Astrocyte (in vitro differentiated cells and primary cell): ENCODE measurements at regions not wholly inside any gene's neighbourhood (a gene's known extent, or its start where the extent isn't known, plus 50 kb on each side); places are given as distances from the start of the nearest gene placed in this dataset.

Experiments used
- DNase-seq: peaks from one replicate; pipeline ENCODE4 v3.0.0-alpha.2; 2010; ENCODE audit warnings: low read depth
- FAIRE-seq: peaks from 2 replicates; lab custom pipeline; 2011; peaks lifted over from hg19 to GRCh38; lab: Jason Lieb, UNC
- H2AFZ ChIP-seq: 2 replicates; pipeline ENCODE4 v1.6.0; 2012; ENCODE audit warnings: low read depth, low read length, inconsistent platforms
- H3K27ac ChIP-seq: 2 replicates; pipeline ENCODE4 v1.5.1; 2011; ENCODE audit warnings: low read depth, low read length, inconsistent platforms
- H3K27me3 ChIP-seq: 2 replicates; pipeline ENCODE4 v1.6.0; 2011; ENCODE audit warnings: low read length, inconsistent platforms; ENCODE audit not compliant: insufficient read depth
- H3K36me3 ChIP-seq: 2 replicates; pipeline ENCODE4 v1.5.1; 2011; ENCODE audit warnings: low read length, inconsistent platforms; ENCODE audit not compliant: insufficient read depth
- H3K4me1 ChIP-seq: 2 replicates; pipeline ENCODE4 v1.5.1; 2011; ENCODE audit warnings: low read length, inconsistent platforms; ENCODE audit not compliant: insufficient read depth
- H3K4me2 ChIP-seq: 2 replicates; pipeline ENCODE4 v1.6.0; 2012; ENCODE audit warnings: low read length, inconsistent platforms
- H3K4me3 ChIP-seq: 2 replicates; pipeline ENCODE4 v1.5.1; 2011; ENCODE audit warnings: low read depth, mild to moderate bottlenecking, low read length, inconsistent platforms; ENCODE audit not compliant: insufficient read depth
- H3K79me2 ChIP-seq: 2 replicates; pipeline ENCODE4 v1.6.0; 2012; ENCODE audit warnings: mild to moderate bottlenecking, low read length, inconsistent platforms; ENCODE audit not compliant: insufficient read depth
- H3K9ac ChIP-seq: 2 replicates; pipeline ENCODE4 v1.6.0; 2012; ENCODE audit warnings: mild to moderate bottlenecking, low read length, inconsistent platforms
- H3K9me3 ChIP-seq: 2 replicates; pipeline ENCODE4 v1.5.1; 2012; ENCODE audit warnings: low read depth, mild to moderate bottlenecking, low read length, inconsistent platforms; ENCODE audit not compliant: insufficient read depth
- H4K20me1 ChIP-seq: 2 replicates; pipeline ENCODE4 v1.6.0; 2012; ENCODE audit warnings: low read length, inconsistent platforms; ENCODE audit not compliant: insufficient read depth
- H3K27ac Mint-ChIP-seq: one replicate; pipeline ENCODE4 v1.8.0; 2021; ENCODE audit warnings: mild to moderate bottlenecking, mixed read lengths; ENCODE audit not compliant: unreplicated experiment
- H3K27me3 Mint-ChIP-seq: one replicate; pipeline ENCODE4 v1.8.0; 2021; ENCODE audit warnings: low read depth, mixed read lengths; ENCODE audit not compliant: unreplicated experiment
- H3K36me3 Mint-ChIP-seq: one replicate; pipeline ENCODE4 v1.8.0; 2021; ENCODE audit warnings: low read depth, mixed read lengths; ENCODE audit not compliant: unreplicated experiment
- H3K4me1 Mint-ChIP-seq: one replicate; pipeline ENCODE4 v1.8.0; 2021; ENCODE audit warnings: low read depth, mixed read lengths; ENCODE audit not compliant: unreplicated experiment
- H3K4me3 Mint-ChIP-seq: one replicate; pipeline ENCODE4 v1.8.0; 2021; ENCODE audit warnings: mild to moderate bottlenecking, moderate library complexity, mixed read lengths; ENCODE audit not compliant: unreplicated experiment
- H3K9me3 Mint-ChIP-seq: one replicate; pipeline ENCODE4 v1.8.0; 2021; ENCODE audit warnings: mild to moderate bottlenecking, mixed read lengths; ENCODE audit not compliant: unreplicated experiment
- CTCF ChIP-seq: IDR thresholded peaks from 2 replicates; pipeline ENCODE4 v1.5.1; 2011; ENCODE audit warnings: low read depth, mild to moderate bottlenecking, inconsistent platforms, low read length, moderate library complexity; ENCODE audit not compliant: insufficient read depth
- EZH2 ChIP-seq: IDR thresholded peaks from 2 replicates; pipeline ENCODE4 v1.6.1; 2012; ENCODE audit warnings: mild to moderate bottlenecking, low read length, inconsistent platforms; ENCODE audit not compliant: insufficient read depth

GRCh38 chr1:23611601-23612327, 52.5 kb upstream of the ID3 start:
- H3K27me3 Mint-ChIP-seq: peaks cover 41% of the 10 kb centered on the region
- H3K9me3 ChIP-seq: no peaks in the 10 kb centered on the region
- H3K4me1 Mint-ChIP-seq: no peaks in the 10 kb centered on the region

GRCh38 chr1:23610677-23611076, 51.4 kb upstream of the ID3 start:
- no peak for TF ChIP-seq CTCF
- TF ChIP-seq EZH2: no peak
- FAIRE-seq: no peak

More at GRCh38 chr1:23611601-23612327, 52.5 kb upstream of the ID3 start:
- Histone ChIP-seq H3K79me2 (no peaks in the 10 kb centered on the region), H4K20me1 (no peaks in the 10 kb centered on the region), H3K9ac (no peak overlapping the region), H2AFZ (no peak overlapping the region), H3K4me2 (no peak overlapping the region), H3K36me3 (no peaks in the 10 kb centered on the region), H3K27ac (no peak overlapping the region), H3K4me1 (no peaks in the 10 kb centered on the region), H3K27me3 (peaks cover 9% of the 10 kb centered on the region), H3K4me3 (no peak overlapping the region)
- H3K36me3 Mint-ChIP-seq: no peaks in the 10 kb centered on the region
- TF ChIP-seq CTCF: no peak
- no peak for TF ChIP-seq EZH2
- no peak overlapping the region for H3K27ac Mint-ChIP-seq
- no peak for FAIRE-seq
- H3K4me3 Mint-ChIP-seq: no peak overlapping the region
- no peaks in the 10 kb centered on the region for H3K9me3 Mint-ChIP-seq
- DNase-seq: no peak

GRCh38 chr1:23609971-23610370, 50.7 kb upstream of the ID3 start:
- H3K4me3 Mint-ChIP-seq: no peak overlapping the region

More at GRCh38 chr1:23610677-23611076, 51.4 kb upstream of the ID3 start:
- no peaks in the 10 kb centered on the region for H3K36me3 ChIP-seq
- Mint-ChIP-seq H3K27me3 (peaks cover 36% of the 10 kb centered on the region), H3K36me3 (no peaks in the 10 kb centered on the region), H3K4me3 (no peak overlapping the region), H3K9me3 (no peaks in the 10 kb centered on the region), H3K4me1 (no peaks in the 10 kb centered on the region), H3K27ac (no peak overlapping the region)
- no peaks in the 10 kb centered on the region for H3K79me2 ChIP-seq
- DNase-seq: no peak
- no peak overlapping the region for H3K4me2 ChIP-seq
- no peak overlapping the region for H2AFZ ChIP-seq
- H3K9ac ChIP-seq: no peak overlapping the region
- no peaks in the 10 kb centered on the region for H3K4me1 ChIP-seq
- H3K27ac ChIP-seq: no peak overlapping the region
- no peaks in the 10 kb centered on the region for H3K9me3 ChIP-seq
- H3K27me3 ChIP-seq: peaks cover 9% of the 10 kb centered on the region
- H4K20me1 ChIP-seq: no peaks in the 10 kb centered on the region
- H3K4me3 ChIP-seq: no peak overlapping the region

More at GRCh38 chr1:23609971-23610370, 50.7 kb upstream of the ID3 start:
- Mint-ChIP-seq H3K4me1 (no peaks in the 10 kb centered on the region), H3K27ac (no peak overlapping the region), H3K27me3 (peaks cover 29% of the 10 kb centered on the region), H3K9me3 (no peaks in the 10 kb centered on the region), H3K36me3 (no peaks in the 10 kb centered on the region)
- FAIRE-seq (no peak), DNase-seq (no peak)
- no peaks in the 10 kb centered on the region for H4K20me1 ChIP-seq
- no peaks in the 10 kb centered on the region for H3K79me2 ChIP-seq
- H3K27ac ChIP-seq: no peak overlapping the region
- no peaks in the 10 kb centered on the region for H3K9me3 ChIP-seq
- TF ChIP-seq EZH2: no peak
- TF ChIP-seq CTCF: no peak
- no peak overlapping the region for H3K9ac ChIP-seq
- peaks cover 9% of the 10 kb centered on the region for H3K27me3 ChIP-seq
- no peak overlapping the region for H3K4me3 ChIP-seq
- H3K4me2 ChIP-seq: no peak overlapping the region
- no peak overlapping the region for H2AFZ ChIP-seq
- no peaks in the 10 kb centered on the region for H3K4me1 ChIP-seq
- no peaks in the 10 kb centered on the region for H3K36me3 ChIP-seq
